GM12878 (cell line): ENCODE measurements at regions not wholly inside any gene's neighbourhood (a gene's known extent, or its start where the extent isn't known, plus 50 kb on each side); places are given as distances from the start of the nearest gene placed in this dataset.

ENCODE experiments used
- CBFB ChIP-seq: IDR thresholded peaks from 2 replicates; pipeline ENCODE4 v1.6.1; 2016; ENCODE audit warnings: antibody characterized with exemption, low read depth
- GABPA ChIP-seq: IDR thresholded peaks from 2 replicates; pipeline ENCODE4 v1.6.1; 2014; ENCODE audit warnings: antibody characterized with exemption, low read depth, mild to moderate bottlenecking, inconsistent platforms
- JUND ChIP-seq: IDR thresholded peaks from 2 replicates; pipeline ENCODE4 v1.6.1; 2012; ENCODE audit warnings: low read depth, mild to moderate bottlenecking, low read length, improper control_type of control experiment, moderate library complexity
- POLR2A ChIP-seq: IDR thresholded peaks from 2 replicates; pipeline ENCODE4 v1.6.1; 2011; ENCODE audit warnings: low read depth, mild to moderate bottlenecking, low read length
- POLR2AphosphoS5 ChIP-seq: IDR thresholded peaks from 2 replicates; pipeline ENCODE4 v1.6.1; 2011; ENCODE audit warnings: mild to moderate bottlenecking, low read length, inconsistent platforms
- PRDM15 ChIP-seq: fragments of 450-650 bp; formaldehyde crosslinking; IDR thresholded peaks from 2 replicates; pipeline ENCODE4 v1.4.0; 2020; ENCODE audit warnings: mild to moderate bottlenecking, moderate library complexity
- TAF1 ChIP-seq: IDR thresholded peaks from 2 replicates; pipeline ENCODE4 v1.6.1; 2011; ENCODE audit warnings: mild to moderate bottlenecking, low read depth, low read length, borderline replicate concordance
- YY1 ChIP-seq: IDR thresholded peaks from 2 replicates; pipeline ENCODE4 v1.6.1; 2011; ENCODE audit warnings: low read depth, mild to moderate bottlenecking, low read length
- ZZZ3 ChIP-seq: IDR thresholded peaks from 2 replicates; pipeline ENCODE4 v1.6.1; 2011; ENCODE audit warnings: low read depth; ENCODE audit not compliant: control insufficient read depth, insufficient read length

- no peak for TF ChIP-seq YY1
- no peak for TF ChIP-seq POLR2A
- no peak for TF ChIP-seq POLR2AphosphoS5
- no peak for TF ChIP-seq GABPA
- no peak for TF ChIP-seq ZZZ3
- TF ChIP-seq PRDM15 (CRISPR knock-in tag) = no peak
- no peak for TF ChIP-seq JUND
- TF ChIP-seq CBFB = no peak
- no peak for TF ChIP-seq TAF1
These were observed 295.4 kb upstream of the SATB1 start for GRCh38 chr3:18720543-18720942.
